Transverse colon (tissue), 4 donors: ENCODE measurements at regions not wholly inside any gene's neighbourhood (a gene's known extent, or its start where the extent isn't known, plus 50 kb on each side); places are given as distances from the start of the nearest gene placed in this dataset.

ENCODE experiments used
- DNase-seq: peaks from one replicate; pipeline ENCODE4 v3.0.0-alpha.2; 2019
- H3K27ac ChIP-seq, 4 donors: fragments of 200-600 bp; sonication (generic); 2 replicates each; pipeline ENCODE4 v1.5.1; 2016 to 2018; ENCODE audit warnings: inconsistent platforms in 4 of 4
- H3K27me3 ChIP-seq: fragments of 200-600 bp; sonication (generic); 2 replicates; pipeline ENCODE4 v1.5.1; 2017; ENCODE audit warnings: inconsistent platforms
- H3K36me3 ChIP-seq, 4 donors: fragments of 200-600 bp; sonication (generic); 2 replicates each; pipeline ENCODE4 v1.5.1; 2017 to 2019; ENCODE audit warnings: inconsistent platforms in 4 of 4
- H3K4me1 ChIP-seq, 4 donors: fragments of 200-600 bp; sonication (generic); 2 replicates each; pipeline ENCODE4 v1.5.1; 2017 to 2020; ENCODE audit warnings: inconsistent platforms in 4 of 4
- H3K4me3 ChIP-seq, 4 donors: fragments of 200-600 bp; sonication (generic); 1 replicate in 1 of 4; 2 replicates in 3 of 4; pipeline versions ENCODE4 v1.5.1 to v1.6.1; 2017 to 2019; ENCODE audit warnings: inconsistent platforms in 4 of 4
- H3K9me3 ChIP-seq, 2 donors: fragments of 200-600 bp; sonication (generic); 2 replicates each; pipeline ENCODE4 v1.5.1; 2017 to 2019; ENCODE audit warnings: inconsistent platforms in 2 of 2
- CTCF ChIP-seq, 5 experiments: fragments of 200-600 bp in 3 of 5; fragments of 450-650 bp in 2 of 5; sonication (generic) in 3 of 5; IDR thresholded peaks; 1 replicate in 2 of 5; 2 replicates in 3 of 5; pipeline ENCODE4 v1.5.1; 2016 to 2017; ENCODE audit warnings: antibody characterized with exemption in 5 of 5, inconsistent platforms in 3 of 5, mild to moderate bottlenecking in 2 of 5, moderate library complexity in 1 of 5
- EP300 ChIP-seq: sonication (generic); formaldehyde crosslinking; IDR thresholded peaks from one replicate; pipeline ENCODE4 v1.6.1; 2017; ENCODE audit warnings: antibody characterized with exemption, low read depth
- POLR2A ChIP-seq: fragments of 450-650 bp; IDR thresholded peaks from one replicate; pipeline ENCODE4 v1.6.1; 2016; ENCODE audit warnings: antibody characterized with exemption, mild to moderate bottlenecking, moderate library complexity
- POLR2AphosphoS5 ChIP-seq, 3 donors: sonication (generic); formaldehyde crosslinking; IDR thresholded peaks; one replicate each; pipeline ENCODE4 v1.6.1; 2016; ENCODE audit warnings: antibody characterized with exemption in 3 of 3
- WGBS, 2 donors: methylation state at CpG; one replicate each; pipeline ENCODE4 v1.1.5; 2018; ENCODE audit warnings: low coverage in 1 of 2; 5-methylcytosine and 5-hydroxymethylcytosine counted together
- in situ Hi-C, 4 donors: fragments of 200-750 bp; cut with MboI; loops; one replicate each; pipeline versions ENCODE4 v1.15.0 to v1.15.1; 2017; ENCODE audit warnings: low sequenced_read_pairs in 3 of 4, low pct_ligation_motif_present in 1 of 4, low pct_unique_long_range_greater_than_20kb in 1 of 4
- intact Hi-C: fragments of 100-400 bp; cut with DNase I; formaldehyde crosslinking; loops from one replicate; pipeline ENCODE4 v1.15.1; 2023; ENCODE audit warnings: low total_unique reads

GRCh38 chr4:110848787-110849186 lies 225.9 kb upstream of the PITX2 start:
- intact Hi-C loops (no loop called here), in situ Hi-C loops (no loop called here)
- H3K4me3 ChIP-seq = no peak overlapping the region
- H3K27me3 ChIP-seq = no peaks in the 10 kb centered on the region
- no peaks in the 10 kb centered on the region for H3K9me3 ChIP-seq
- no peak for DNase-seq
- TF ChIP-seq POLR2AphosphoS5 (IDR thresholded peaks at IDR 0.05) (no peak), CTCF (IDR thresholded peaks at IDR 0.05) (no peak), EP300 (no peak), POLR2A (no peak)
- H3K27ac ChIP-seq = no peak overlapping the region
- H3K4me1 ChIP-seq = peaks cover 4 to 41% (median 17%) of the 10 kb centered on the region in 4 donors
- WGBS, 2 donors = 29 to 51% methylated on average over 1 of the region's 1 CpG
- H3K36me3 ChIP-seq = no peaks in the 10 kb centered on the region

DNA sequence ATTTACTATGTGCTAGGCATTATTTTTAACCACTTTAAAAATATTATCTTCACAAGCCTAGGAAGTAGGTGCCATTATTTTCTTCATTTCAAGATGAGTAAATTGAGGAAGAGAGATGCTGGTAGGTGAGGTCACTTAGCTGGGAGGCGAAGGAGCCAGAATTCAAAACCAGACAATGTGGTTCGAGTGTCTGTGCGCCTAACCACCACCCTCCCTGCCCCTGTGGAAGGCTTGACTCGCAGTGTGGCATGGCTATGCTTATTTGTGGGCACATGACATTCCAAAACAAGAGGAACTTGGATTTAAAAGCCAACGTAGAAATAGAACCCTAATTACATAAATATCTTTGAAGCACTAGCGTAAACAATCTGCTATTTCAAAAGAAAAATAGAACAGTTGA lies 226.6 kb upstream of the PITX2 start:
- DNase-seq = no peak
- Histone ChIP-seq H3K27me3 (no peaks in the 10 kb centered on the region), H3K9me3 (no peaks in the 10 kb centered on the region), H3K27ac (no peak overlapping the region), H3K36me3 (no peaks in the 10 kb centered on the region), H3K4me1 (peaks cover 4 to 41% (median 19%) of the 10 kb centered on the region in 4 donors), H3K4me3 (no peak overlapping the region)
- intact Hi-C loops = no loop called here
- in situ Hi-C loops = no loop called here
- TF ChIP-seq CTCF (IDR thresholded peaks at IDR 0.05) (no peak), EP300 (no peak), POLR2AphosphoS5 (IDR thresholded peaks at IDR 0.05) (no peak), POLR2A (no peak)
- 72 to 76% methylated on average over 6 of the region's 6 CpGs for WGBS, 2 donors

- Histone ChIP-seq H3K4me3 (peak overlapping the region in 2 of 4 donors; percentile 0 to 28), H3K9me3 (no peaks in the 10 kb centered on the region), H3K36me3 (no peaks in the 10 kb centered on the region), H3K27ac (peak overlapping the region; percentile 55 to 74 (median 60)), H3K4me1 (peaks cover 4 to 41% (median 22%) of the 10 kb centered on the region in 4 donors), H3K27me3 (no peaks in the 10 kb centered on the region)
- WGBS, 2 donors = 21 to 31% methylated on average over 5 to 12 of the region's 12 CpGs
- peak; percentile 70 for DNase-seq
- intact Hi-C loops (no loop called here), in situ Hi-C loops (no loop called here)
- TF ChIP-seq EP300 (no peak), POLR2AphosphoS5 (IDR thresholded peaks at IDR 0.05) (peak in 1 of 3 donors; percentile 18)
These were observed 227.9 kb upstream of the PITX2 start for GRCh38 chr4:110850461-110851442.

DNA sequence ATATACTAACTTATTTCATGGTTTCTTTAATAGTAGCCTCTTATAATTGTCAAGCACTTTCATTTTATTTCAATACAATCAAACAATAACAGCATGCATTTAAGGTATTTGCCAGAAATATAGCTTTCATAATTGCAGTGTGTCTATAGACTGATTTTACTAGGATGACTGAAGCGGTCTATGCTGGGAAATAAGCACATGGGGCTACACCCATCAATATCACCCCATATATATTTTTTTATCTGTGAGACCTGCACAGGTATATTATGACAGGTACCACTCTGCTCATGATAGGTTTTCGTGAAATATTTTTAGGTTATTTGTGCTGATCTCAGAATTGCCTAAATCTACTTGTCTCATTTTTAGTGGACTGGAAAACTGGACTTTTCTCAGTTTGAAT lies 229.1 kb upstream of the PITX2 start:
- H3K9me3 ChIP-seq = no peaks in the 10 kb centered on the region
- H3K36me3 ChIP-seq = no peaks in the 10 kb centered on the region
- H3K4me1 ChIP-seq = peaks cover 4 to 41% (median 22%) of the 10 kb centered on the region in 4 donors
- DNase-seq = no peak
- H3K27me3 ChIP-seq = no peaks in the 10 kb centered on the region
- H3K27ac ChIP-seq = peak overlapping the region in 3 of 4 donors; percentile 60 to 74 (median 61)
- 42 to 58% methylated on average over 2 of the region's 2 CpGs for WGBS, 2 donors
- in situ Hi-C loops = no loop called here
- no peak overlapping the region for H3K4me3 ChIP-seq
- TF ChIP-seq POLR2A (no peak), EP300 (no peak), CTCF (IDR thresholded peaks at IDR 0.05) (no peak), POLR2AphosphoS5 (IDR thresholded peaks at IDR 0.05) (peak in 1 of 3 donors; percentile 10)
- intact Hi-C loops = no loop called here
